ENCODE measurements at regions not wholly inside any gene's neighbourhood (a gene's known extent, or its start where the extent isn't known, plus 50 kb on each side); places are given as distances from the start of the nearest gene placed in this dataset.
"Not testable (repeated sequence)": the region's sequence is repeated elsewhere in the genome, so short reads cannot be mapped to it uniquely, and the experiment has no call there.

GRCh38 chr4:66516940-66517339, 846.7 kb upstream of the EPHA5 start:
- DNase-seq: no peak

DNA sequence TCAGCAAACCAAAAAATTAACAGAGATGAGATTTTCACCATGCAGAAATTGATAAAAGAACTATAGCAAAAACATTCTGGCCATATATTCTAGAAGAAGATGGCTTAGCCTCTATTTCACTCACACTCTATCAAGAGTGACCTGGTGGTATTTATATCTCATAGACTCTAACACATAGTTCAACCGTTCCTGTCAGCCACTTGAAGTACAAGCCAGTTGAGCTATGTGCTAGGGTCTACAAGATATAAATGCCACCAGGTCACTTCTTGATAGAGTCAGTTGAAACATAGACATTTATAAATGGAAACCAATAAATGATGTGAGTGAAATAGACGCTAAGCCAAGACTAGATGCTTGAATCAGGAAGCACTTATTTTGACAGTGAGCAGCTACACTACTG, 836.7 kb upstream of the EPHA5 start:
- no peak for DNase-seq

DNA sequence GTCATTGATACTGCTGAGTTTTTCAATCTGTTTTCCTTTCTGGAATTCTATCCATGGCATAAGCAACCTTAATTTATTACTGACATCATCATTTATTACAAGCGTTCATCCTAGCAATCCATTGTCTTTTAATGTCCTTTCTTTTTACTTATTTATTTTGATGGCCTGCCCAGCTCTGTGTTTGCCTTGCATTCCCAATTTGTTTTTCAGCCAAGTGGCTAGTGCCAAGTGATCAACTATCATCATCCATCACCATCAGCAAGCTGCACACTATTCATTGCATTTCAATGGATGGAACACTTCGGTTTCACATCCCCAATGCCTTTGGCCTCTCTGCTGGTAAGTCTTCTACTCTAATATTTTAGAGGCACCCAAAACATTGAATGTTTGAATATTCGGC, 831.7 kb upstream of the EPHA5 start:
- DNase-seq: no peak

- DNase-seq: no peak
These were observed 820.4 kb upstream of the EPHA5 start for GRCh38 chr4:66490729-66491128.

DNA sequence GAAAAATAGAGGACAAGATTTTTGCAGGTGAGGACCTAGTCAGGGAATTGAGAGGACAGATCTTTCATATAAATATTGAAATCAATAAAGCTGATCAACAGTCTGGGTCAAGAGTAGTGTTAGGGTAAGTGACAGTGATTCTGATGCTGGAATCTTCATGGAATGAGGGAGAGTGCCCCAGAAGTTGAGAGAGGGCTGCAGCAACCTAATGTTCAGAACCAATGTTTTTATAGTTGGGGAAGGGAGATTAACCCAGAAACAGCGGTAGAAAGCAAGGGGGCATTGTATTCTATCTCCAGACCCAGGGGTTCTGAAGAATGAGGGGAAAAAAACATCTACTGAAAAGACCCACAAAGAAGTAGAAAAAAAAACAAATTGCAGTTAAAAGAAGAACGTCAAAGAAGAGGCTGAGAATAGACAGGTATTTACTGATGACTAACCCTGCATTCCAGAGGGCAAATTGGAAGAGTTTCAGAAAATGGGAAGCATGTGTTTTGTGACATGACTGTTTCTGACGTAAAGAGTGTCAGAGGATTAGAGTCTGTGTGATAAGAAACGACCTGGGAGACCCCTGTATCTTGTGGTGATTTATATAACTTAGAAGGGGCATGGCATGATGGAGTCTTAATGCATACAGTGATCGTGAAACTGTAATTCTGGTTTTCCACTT, 819.6 kb upstream of the EPHA5 start:
- no peak for DNase-seq

DNA sequence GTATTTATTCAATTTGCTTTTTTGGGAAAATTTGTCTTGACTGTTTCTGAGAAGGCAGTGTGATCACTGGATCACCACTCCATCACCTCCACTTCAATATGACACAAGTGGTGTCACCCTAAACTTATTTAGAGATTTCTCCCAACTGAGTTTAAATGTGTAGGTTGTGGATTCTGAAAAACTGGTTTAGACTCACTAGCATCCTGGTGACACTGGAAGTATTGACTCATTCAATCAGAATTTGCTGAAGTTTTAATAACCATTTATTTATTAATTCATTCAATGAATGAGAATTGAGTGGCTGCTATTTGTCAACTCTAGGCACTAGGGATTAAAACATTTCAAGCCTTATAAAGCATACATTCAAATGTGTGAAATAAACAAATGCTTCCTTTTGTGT, 819.1 kb upstream of the EPHA5 start:
- no peak for DNase-seq

DNA sequence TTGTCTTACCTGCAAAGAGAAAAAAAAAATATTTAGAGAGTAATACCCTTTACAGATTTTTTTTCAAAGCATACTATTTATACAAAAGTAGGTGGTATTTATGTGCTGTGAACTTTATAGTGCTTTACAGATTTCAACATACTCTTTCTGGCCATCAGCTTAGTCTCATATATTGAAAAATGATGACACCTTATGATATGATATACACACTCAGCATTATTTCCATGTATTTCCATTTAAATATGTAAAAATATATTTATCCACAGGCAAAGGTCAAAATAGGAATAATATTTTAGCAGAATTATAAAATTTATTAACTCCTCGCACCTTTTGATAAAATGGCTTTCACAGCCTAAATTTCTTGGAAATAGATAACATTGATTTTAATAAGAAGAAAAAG, 815.8 kb upstream of the EPHA5 start:
- no peak for DNase-seq

GRCh38 chr4:66482186-66482585, 811.9 kb upstream of the EPHA5 start:
- DNase-seq: no peak

- no peak for DNase-seq
These were observed 805.3 kb upstream of the EPHA5 start for GRCh38 chr4:66475596-66475995.

DNA sequence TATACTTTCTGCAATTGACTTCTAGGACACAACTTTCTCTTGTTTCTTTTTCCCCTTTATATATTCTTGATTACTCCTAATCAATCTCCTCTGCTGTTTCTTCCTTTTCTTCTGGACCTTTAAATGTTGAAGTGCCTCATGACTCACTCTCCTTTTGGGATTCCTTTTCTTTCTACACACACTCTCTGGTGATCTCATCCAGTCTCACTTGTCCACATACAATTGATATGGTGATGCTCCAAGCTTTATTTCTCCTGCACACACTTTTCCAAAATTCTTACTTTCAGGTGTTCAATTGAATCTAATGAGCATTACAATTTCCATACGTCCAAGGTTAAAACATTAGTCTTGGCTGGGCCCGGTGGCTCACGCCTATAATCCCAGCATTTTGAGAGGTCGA, 794.8 kb upstream of the EPHA5 start:
- DNase-seq: no peak

- DNase-seq: not testable (repeated sequence)
These were observed 792.6 kb upstream of the EPHA5 start for GRCh38 chr4:66462890-66463289.

DNA sequence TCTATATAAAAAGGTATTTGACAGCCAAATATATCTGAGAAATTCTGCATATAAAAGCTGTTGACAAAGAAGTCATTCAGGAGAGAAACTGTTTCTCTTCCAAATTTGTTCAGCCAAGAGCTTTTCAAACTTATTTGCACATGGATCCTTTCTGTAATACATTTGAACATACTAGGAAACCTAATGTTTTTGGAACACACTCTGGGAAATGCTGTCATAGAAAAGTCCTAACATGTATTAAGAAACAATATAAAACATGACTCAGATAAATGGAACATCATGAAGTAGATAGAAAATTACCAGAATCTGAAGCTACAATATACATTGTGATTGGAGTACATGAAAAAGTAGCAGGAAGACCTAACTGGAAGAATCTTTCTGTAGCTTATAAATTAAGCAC, 781.5 kb upstream of the EPHA5 start:
- no peak for DNase-seq

DNA sequence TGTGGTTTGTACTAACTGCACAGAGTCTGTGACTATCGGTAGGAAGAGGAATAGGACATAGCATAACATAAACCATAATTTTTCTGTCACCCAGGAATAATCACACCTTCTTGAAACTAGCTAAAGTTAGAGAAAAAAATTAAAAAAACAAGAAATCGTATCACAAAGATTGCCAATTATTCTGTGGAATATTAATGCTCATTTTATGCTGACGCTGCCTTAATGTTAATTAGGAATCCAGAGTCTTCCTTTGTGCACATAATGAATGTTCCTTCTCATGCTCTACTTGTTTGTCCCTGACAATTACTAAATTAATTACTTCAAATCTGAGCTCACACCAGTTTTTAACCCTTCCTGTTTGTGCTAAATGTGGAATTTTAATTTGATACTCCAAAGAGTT, 772.7 kb upstream of the EPHA5 start:
- no peak for DNase-seq

DNA sequence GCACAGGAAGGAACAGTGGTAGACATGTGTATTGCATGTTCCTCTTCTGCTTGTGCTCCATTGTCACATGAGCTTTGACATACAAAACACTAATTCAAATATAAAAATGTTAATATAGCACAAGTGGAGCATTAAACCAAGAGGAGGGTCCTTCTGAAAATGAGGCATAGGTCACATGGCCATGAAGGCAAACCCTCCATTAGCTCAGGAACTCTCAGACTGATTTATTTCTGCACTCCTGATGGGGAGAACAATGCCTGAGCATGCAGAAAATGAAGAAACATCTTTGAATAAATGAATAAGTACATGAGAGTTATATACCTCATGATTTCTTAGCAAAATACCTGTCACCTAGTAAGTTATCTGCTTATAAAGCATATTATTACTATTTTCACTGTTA, 769.2 kb upstream of the EPHA5 start:
- DNase-seq: no peak

DNA sequence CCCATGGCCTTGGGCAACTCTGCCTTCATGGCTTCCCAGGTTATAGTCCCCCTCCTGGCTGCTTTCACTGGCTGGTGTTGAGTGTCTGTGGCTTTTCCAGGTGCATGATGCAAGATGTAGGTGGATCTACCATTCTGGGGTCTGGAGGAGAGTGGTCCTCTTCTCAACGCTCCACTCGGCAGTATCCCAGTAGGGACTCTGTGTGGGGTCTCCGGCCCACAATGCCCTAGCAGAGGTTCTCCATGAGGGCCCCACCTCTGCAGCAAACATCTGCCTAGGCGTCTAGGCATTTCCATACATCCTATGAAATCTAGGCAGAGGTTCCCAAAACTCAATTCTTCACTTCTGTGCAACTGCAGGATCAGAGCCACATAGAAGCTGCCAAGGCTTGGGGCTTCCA, 763.4 kb upstream of the EPHA5 start:
- DNase-seq: no peak

DNA sequence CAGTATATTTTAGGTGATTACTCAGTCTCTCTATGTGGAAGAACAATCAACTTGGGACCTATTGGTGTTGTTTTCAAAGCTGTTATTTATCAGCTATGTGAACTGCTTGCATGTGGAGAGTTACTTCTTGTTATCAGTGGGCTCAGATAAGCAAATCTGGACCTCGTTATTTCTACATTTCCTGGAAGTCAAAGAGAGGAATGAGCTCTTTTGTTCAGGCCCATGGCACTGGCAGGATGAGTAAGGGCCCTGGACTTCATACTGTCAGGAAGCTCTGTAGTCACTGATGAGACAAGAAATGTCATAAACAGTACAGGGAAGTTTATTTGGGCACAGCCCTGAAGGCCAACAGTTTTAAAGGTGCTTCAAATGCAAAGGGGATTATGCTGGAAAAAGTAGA, 760.6 kb upstream of the EPHA5 start:
- DNase-seq: no peak

DNA sequence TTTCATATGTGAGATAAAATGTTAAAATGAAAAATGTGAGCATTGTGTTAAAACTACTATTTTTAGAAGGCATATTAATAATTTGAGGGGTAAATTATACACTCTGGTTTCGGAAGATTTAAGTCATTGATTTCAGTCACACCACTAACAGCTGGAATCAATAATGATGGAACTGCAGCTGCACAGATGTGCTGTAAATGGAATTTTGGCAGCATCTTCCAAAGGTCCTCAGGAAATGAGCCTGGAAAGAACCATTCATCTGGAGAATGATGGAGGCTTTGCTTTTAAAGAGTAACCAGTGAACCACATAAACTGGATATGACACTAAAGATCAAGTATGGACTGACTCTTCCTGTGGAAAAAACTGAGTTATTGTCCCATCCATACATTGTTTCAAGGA, 759.0 kb upstream of the EPHA5 start:
- no peak for DNase-seq

DNA sequence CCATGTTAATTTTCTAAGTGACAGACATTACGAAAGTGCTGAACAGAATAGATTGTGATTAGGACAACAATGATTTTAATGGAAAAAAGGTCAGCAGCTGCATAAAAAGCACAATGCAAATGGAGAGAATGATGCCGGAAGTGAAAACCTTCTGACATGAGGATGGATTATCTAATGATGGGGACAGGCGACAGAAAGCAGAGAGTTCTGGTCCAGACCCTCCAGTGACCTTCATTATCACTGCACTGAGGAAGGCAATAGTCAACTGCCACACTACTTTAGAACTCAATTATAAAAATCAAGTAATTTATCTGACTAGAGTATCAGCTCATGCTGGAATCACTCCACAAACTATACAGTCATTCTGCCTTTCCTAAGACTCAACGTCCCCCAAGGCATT, 746.1 kb upstream of the EPHA5 start:
- no peak for DNase-seq

DNA sequence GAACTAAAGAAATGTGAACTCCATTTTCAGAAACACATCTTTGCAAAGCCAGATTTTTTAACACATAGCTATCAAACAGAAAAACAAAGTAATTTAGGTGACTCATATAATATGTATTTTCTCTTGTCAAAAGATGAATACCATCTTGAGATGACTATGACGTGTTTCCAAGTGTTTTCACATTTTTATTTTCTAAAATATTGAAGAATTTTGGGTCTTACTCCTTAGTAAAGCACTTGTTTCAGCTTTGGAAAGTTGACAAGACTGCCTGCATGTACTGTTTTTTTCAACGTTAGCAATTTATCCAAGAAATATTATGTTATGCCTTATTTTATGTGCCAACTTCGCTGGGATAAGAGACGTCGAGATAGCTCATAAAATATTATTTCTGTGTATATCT, 733.9 kb upstream of the EPHA5 start:
- DNase-seq: no peak

DNA sequence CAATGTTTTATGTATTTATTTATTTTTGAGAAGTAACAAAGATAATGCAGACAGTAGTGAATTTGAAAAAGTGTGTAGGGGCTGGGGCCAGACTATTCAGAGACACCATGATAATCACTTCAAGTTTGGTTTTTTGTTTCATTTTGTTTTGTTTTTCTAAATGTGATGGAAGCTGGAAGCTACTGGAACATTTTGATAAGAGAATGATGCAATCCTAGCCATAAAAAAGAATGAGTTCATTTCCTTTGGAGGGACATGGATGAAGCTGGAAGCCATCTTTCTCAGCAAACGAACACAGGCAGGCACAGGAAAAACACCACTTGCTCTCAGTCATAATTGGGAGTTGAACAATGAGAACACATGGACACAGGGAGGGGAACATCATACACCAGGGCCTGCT, 706.6 kb upstream of the EPHA5 start:
- DNase-seq: no peak

- DNase-seq: no peak
These were observed 706.1 kb upstream of the EPHA5 start for GRCh38 chr4:66376396-66376795.

DNA sequence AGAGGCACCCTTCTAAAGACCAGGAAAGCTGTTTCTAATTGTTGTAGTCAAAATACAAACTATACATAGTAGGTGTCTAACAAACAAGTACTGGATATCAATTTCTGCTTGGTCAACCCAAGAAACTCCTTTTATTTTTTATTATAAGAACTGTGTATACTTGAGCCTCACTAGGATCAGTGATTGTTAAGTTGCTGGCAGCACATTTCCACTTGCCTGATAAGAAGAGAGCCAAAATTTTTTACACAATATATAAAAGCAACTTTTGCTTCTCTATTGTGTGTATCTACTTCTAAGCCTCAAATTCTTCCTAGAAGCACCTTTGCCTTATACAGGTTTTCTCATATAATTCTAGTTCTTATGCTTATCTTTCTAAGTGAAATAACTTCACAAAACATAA, 703.0 kb upstream of the EPHA5 start:
- no peak for DNase-seq

GRCh38 chr4:66372706-66373105, 702.4 kb upstream of the EPHA5 start:
- DNase-seq: no peak

DNA sequence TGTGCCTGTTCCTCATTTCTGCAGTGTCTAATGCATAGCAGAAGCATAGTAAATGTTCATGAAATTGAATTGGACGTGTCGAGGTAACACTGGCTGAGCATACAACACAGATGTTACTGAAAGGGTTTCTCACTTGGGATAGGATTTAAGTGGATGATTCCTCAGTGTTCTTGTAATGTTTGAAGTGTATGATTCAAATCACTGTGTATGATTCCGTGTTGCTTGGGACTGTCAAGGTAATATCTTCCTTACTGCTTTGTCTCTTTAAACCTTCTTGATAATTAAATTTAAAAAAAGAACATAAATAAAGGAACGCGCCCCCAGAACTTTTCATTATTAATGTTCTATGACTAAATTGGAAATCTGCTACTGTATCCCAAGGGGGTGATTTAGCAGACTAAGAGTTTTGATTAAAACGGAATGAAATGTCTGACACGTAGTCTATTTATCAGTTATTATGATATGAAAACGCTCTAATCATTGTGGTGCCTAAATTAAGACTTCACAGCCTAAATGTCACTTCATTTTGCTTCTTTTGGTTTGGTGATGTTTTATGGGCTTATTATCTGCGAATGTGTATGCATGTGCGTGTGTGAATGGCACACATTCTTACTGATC, 696.9 kb upstream of the EPHA5 start:
- DNase-seq: no peak

GRCh38 chr4:66360395-66360794, 690.1 kb upstream of the EPHA5 start:
- not testable (repeated sequence) for DNase-seq
